ENCODE measurements at regions not wholly inside any gene's neighbourhood (a gene's known extent, or its start where the extent isn't known, plus 50 kb on each side); places are given as distances from the start of the nearest gene placed in this dataset.

DNA sequence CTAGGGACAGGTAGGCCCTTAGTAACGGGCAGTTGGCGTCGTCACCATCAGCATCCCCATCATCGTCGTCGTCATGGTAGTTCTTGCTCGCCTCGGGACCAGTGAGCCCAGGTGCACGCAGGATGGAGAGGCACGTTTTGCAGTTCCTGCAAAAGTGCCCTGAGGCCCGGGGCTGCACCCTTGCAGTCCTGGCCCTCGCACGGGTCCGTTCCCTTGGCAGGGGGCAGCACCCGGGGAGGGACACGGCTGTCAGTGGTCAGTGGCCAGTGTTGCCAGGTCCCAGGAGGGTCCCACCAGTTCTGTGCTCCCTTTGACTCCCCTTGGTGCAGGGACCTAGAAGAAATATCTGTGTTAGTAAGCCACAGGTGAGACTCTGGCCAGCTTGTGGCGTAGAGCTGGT, 243.9 kb upstream of the CIBAR2 start:
- Mint-ChIP-seq H3K36me3 (ENCODE audit: low read depth, unreplicated experiment) (peaks cover 3% of the 10 kb centered on the region), H3K4me1 (ENCODE audit: unreplicated experiment) (peaks cover 3% of the 10 kb centered on the region), H3K4me3 (ENCODE audit: unreplicated experiment) (no peak overlapping the region), H3K9me3 (ENCODE audit: unreplicated experiment) (no peaks in the 10 kb centered on the region), H3K27ac (ENCODE audit: unreplicated experiment) (no peak overlapping the region), H3K27me3 (ENCODE audit: unreplicated experiment) (peaks cover 8% of the 10 kb centered on the region)
- TF ChIP-seq, protein P1, sequence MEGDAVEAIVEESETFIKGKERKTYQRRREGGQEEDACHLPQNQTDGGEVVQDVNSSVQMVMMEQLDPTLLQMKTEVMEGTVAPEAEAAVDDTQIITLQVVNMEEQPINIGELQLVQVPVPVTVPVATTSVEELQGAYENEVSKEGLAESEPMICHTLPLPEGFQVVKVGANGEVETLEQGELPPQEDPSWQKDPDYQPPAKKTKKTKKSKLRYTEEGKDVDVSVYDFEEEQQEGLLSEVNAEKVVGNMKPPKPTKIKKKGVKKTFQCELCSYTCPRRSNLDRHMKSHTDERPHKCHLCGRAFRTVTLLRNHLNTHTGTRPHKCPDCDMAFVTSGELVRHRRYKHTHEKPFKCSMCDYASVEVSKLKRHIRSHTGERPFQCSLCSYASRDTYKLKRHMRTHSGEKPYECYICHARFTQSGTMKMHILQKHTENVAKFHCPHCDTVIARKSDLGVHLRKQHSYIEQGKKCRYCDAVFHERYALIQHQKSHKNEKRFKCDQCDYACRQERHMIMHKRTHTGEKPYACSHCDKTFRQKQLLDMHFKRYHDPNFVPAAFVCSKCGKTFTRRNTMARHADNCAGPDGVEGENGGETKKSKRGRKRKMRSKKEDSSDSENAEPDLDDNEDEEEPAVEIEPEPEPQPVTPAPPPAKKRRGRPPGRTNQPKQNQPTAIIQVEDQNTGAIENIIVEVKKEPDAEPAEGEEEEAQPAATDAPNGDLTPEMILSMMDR (IDR thresholded peaks at IDR 0.05; ENCODE audit: unreplicated experiment) = no peak
- no peak for DNase-seq (ENCODE audit: low spot score)

DNA sequence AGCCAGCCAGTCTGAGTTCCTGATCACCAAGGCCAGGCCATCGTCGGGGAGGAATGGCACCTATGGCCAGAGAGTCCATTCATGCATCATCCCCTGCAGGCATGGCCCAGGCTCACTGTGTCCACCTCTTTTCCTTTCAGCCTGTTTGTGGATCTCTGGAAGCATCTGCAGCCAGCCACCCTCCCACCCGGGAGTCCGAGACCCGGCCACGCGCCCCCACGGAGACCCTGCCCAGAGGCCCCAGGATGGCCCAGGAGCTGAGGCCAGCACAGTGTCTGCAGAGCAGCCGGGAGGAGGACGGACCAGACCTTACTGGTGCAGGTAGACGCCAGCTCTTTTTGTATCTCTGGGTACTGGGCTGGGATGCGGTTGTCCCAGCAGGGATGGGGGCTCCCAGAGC, 245.1 kb upstream of the CIBAR2 start:
- TF ChIP-seq, protein P1 (IDR thresholded peaks at IDR 0.05; ENCODE audit: unreplicated experiment) = no peak
- H3K4me1 Mint-ChIP-seq (ENCODE audit: unreplicated experiment) = peaks cover 3% of the 10 kb centered on the region
- no peak for DNase-seq (ENCODE audit: low spot score)
- H3K27ac Mint-ChIP-seq (ENCODE audit: unreplicated experiment) = no peak overlapping the region
- no peak overlapping the region for H3K4me3 Mint-ChIP-seq (ENCODE audit: unreplicated experiment)
- H3K27me3 Mint-ChIP-seq (ENCODE audit: unreplicated experiment) = peaks cover 11% of the 10 kb centered on the region
- peaks cover 3% of the 10 kb centered on the region for H3K36me3 Mint-ChIP-seq (ENCODE audit: low read depth, unreplicated experiment)
- H3K9me3 Mint-ChIP-seq (ENCODE audit: unreplicated experiment) = no peaks in the 10 kb centered on the region

DNA sequence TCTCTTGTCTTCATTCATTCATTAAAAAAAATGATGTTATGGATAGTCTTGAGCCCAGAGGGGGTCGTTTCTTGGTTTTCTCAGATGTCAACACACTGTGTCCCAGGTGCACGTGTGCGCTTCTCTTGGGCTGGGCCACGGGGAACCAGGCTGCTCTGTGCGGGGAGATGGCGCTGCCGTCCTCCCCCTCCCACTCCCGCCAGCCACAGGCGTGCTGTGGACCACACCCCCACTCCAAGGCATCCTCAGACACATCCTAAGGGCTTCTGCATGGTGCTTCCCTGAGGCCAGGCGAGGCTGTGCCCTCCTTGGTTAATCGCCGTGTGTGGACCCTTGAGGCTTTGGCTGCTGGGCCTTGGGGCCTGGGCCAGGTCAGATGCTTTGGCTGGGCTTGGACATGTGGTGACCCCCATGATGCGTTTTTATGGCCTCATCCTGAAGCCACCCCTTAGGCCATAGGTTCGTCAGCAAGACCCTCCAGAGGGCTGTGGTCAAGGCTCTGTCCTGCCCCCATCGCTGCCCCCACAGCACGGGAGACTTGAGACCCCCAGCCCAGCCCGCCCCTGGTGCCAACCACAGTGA, 245.7 kb upstream of the CIBAR2 start:
- Mint-ChIP-seq H3K4me3 (ENCODE audit: unreplicated experiment) (no peak overlapping the region), H3K27me3 (ENCODE audit: unreplicated experiment) (peaks cover 11% of the 10 kb centered on the region), H3K9me3 (ENCODE audit: unreplicated experiment) (no peaks in the 10 kb centered on the region), H3K4me1 (ENCODE audit: unreplicated experiment) (peaks cover 3% of the 10 kb centered on the region), H3K36me3 (ENCODE audit: low read depth, unreplicated experiment) (peaks cover 3% of the 10 kb centered on the region), H3K27ac (ENCODE audit: unreplicated experiment) (no peak overlapping the region)
- TF ChIP-seq, protein P1 (IDR thresholded peaks at IDR 0.05; ENCODE audit: unreplicated experiment) = no peak
- DNase-seq (ENCODE audit: low spot score) = no peak

DNA sequence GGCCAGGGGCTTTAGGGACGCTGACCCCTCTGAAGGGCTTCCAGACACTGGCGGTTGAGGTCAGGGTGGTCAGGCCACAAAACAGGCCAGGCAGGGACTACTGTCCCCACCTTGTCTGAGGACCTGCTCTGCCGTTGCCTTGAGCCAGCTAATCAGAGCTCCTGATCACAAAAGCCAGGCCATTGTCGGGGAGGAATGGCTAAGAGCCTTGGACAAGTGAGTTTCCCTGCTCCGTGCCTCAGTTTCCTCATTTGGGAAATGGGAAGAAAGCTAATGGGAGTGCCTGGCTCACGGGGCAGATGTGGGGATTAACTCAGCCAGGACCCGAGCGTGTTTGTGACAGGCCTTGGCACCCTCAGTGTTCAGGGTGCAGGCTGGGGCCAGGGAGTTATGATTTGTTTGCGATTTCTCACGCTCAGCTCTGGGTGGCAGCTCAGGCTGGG, 246.5 kb upstream of the CIBAR2 start:
- peaks cover 3% of the 10 kb centered on the region for H3K4me1 Mint-ChIP-seq (ENCODE audit: unreplicated experiment)
- no peak overlapping the region for H3K27ac Mint-ChIP-seq (ENCODE audit: unreplicated experiment)

DNA sequence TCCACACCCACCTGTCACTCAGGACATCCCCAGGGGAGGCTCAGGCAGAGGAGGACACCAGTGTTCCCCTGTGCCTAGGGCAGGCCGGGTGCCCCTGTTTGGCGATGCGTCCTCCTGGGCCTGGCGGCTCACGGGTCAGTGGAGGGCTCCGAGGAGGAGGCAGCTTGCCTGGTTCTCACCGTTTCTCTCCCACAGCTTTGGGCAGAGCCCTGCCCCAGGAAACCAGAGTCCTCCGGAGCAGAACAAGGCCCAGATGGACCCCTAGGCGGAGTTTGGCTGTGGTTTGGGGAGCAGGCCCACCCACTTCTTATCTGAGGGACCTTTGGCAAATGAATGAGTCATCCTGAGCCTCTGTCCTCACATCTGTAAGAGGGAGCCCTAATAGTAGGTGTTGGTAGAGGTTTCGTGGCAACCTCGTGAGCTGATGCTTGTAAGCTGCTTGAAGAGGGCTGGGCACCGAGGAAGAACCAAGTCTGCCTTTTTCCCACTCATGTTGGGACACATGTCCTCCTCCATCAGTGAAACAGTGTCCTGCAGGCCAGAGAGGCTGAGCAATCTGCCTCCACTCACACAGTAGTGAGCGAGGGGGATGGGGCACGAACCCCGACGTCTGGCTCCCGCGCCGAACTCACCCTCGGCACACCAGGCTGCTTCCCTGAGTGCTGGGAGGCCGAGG, 247.0 kb upstream of the CIBAR2 start:
- DNase-seq (ENCODE audit: low spot score) = no peak
- no peak overlapping the region for H3K27ac Mint-ChIP-seq (ENCODE audit: unreplicated experiment)
- peaks cover 3% of the 10 kb centered on the region for H3K36me3 Mint-ChIP-seq (ENCODE audit: low read depth, unreplicated experiment)
- peaks cover 13% of the 10 kb centered on the region for H3K27me3 Mint-ChIP-seq (ENCODE audit: unreplicated experiment)
- no peaks in the 10 kb centered on the region for H3K9me3 Mint-ChIP-seq (ENCODE audit: unreplicated experiment)
- H3K4me1 Mint-ChIP-seq (ENCODE audit: unreplicated experiment) = no peaks in the 10 kb centered on the region
- TF ChIP-seq, protein P1 (IDR thresholded peaks at IDR 0.05; ENCODE audit: unreplicated experiment) = no peak
- H3K4me3 Mint-ChIP-seq (ENCODE audit: unreplicated experiment) = no peak overlapping the region

More for the DNA sequence above, 246.5 kb upstream of the CIBAR2 start:
- no peak for DNase-seq (ENCODE audit: low spot score)
- H3K36me3 Mint-ChIP-seq (ENCODE audit: low read depth, unreplicated experiment) = peaks cover 3% of the 10 kb centered on the region
- TF ChIP-seq, protein P1 (IDR thresholded peaks at IDR 0.05; ENCODE audit: unreplicated experiment) = no peak
- no peaks in the 10 kb centered on the region for H3K9me3 Mint-ChIP-seq (ENCODE audit: unreplicated experiment)
- peaks cover 11% of the 10 kb centered on the region for H3K27me3 Mint-ChIP-seq (ENCODE audit: unreplicated experiment)
- no peak overlapping the region for H3K4me3 Mint-ChIP-seq (ENCODE audit: unreplicated experiment)

Data from endothelial cell (in vitro differentiated cells).